NCI-H69 (cell line): ENCODE measurements at regions not wholly inside any gene's neighbourhood (a gene's known extent, or its start where the extent isn't known, plus 50 kb on each side); places are given as distances from the start of the nearest gene placed in this dataset.

Experiments used
- DNase-seq: peaks from one replicate; lab custom pipeline; 2025; lab: John Stamatoyannopoulos, UW

GRCh38 chr1:14531519-14531918 is 67.0 kb upstream of the KAZN start:
- DNase-seq, result no peak

GRCh38 chr1:14535619-14536355 is 62.7 kb upstream of the KAZN start:
- DNase-seq, result no peak

GRCh38 chr1:14538335-14538734 is 60.1 kb upstream of the KAZN start:
- no peak for DNase-seq

DNA sequence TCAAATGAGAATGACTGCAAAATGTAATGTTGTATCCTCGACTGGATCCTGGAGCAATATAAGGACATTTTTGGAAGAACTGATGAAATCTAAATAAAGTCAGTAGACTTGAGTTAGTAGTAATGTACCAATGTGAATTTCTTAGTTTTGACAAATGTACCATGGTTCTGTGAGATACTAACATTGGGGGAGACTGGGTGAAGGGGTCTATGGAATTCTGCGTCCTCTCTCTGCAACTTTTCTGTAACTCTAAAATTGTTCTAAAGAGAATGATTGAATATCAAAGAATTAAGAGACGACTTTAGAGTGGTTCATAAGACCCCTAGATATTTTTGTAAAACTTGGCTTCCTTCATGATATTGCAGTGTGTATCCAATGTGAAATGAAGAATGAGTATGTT is 59.2 kb upstream of the KAZN start:
- DNase-seq, result no peak

DNA sequence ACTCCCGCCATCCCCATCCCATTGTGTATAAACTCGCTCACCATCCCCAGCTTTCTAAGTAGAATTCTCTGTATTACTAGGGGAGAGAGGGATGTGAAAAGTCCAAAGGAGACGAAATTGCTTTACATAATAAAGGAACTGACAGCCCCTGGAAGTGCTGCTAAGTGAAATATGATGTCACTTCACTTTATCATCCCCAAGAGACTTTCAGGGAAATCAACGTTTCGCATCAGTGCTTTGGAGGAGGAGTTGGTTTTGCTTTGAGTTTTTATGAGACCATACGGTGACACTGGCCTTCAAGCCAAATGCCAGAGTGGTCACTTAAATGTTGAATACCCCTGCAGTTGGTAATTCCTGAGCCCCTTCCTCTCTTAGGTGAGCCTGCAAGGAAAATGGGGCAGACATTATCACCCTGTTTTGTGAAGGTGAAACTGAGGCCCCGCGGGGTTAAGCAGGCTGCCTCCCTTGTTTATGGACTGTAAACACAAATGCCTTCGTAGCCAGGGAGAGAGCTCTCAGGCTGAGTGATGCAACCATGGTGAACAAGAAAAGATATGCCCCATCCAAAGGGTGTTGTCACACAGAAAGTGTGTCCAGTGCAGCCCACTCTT is 58.4 kb upstream of the KAZN start:
- no peak for DNase-seq

- DNase-seq, result no peak
These were observed 57.1 kb upstream of the KAZN start for GRCh38 chr1:14541348-14541747.

- no peak for DNase-seq
These were observed 55.2 kb upstream of the KAZN start for GRCh38 chr1:14543191-14543840.

- no peak for DNase-seq
These were observed 54.2 kb upstream of the KAZN start for GRCh38 chr1:14544319-14544718.

- DNase-seq, result no peak
These were observed 53.0 kb upstream of the KAZN start for GRCh38 chr1:14545422-14546025.

- DNase-seq, result no peak
These were observed 52.1 kb upstream of the KAZN start for GRCh38 chr1:14546416-14546815.
